H1 (cell line): ENCODE measurements at regions not wholly inside any gene's neighbourhood (a gene's known extent, or its start where the extent isn't known, plus 50 kb on each side); places are given as distances from the start of the nearest gene placed in this dataset.

Source experiments
- CTCF ChIA-PET: fragments of 300-600 bp; sonication (Branson Sonifier 250); formaldehyde crosslinking; loops from one replicate; lab custom pipeline; 2021; ENCODE audit not compliant: partially characterized antibody; lab: Charles Lee
- POLR2A ChIA-PET: fragments of 300-600 bp; sonication (Branson Sonifier 250); formaldehyde crosslinking; loops from one replicate; lab custom pipeline; 2021; ENCODE audit warnings: inconsistent platforms; ENCODE audit not compliant: partially characterized antibody; lab: Charles Lee
- DNase-seq, 2 experiments: peaks; one replicate each; pipeline versions ENCODE4 v3.0.0 to v3.0.0-alpha.2; 2010 to 2022; ENCODE audit warnings: low spot score in 2 of 2, low read depth in 1 of 2, mixed read lengths in 1 of 2
- FAIRE-seq: peaks from 2 replicates; lab custom pipeline; 2011; peaks lifted over from hg19 to GRCh38; lab: Jason Lieb, UNC
- H2AFZ ChIP-seq: 2 replicates; pipeline ENCODE4 v1.8.1; 2012; ENCODE audit warnings: low read length, inconsistent platforms
- H2AK5ac ChIP-seq: 2 replicates; pipeline ENCODE4 v1.6.1; 2013; ENCODE audit warnings: low read depth, low read length
- H2BK120ac ChIP-seq: replicated peaks from 2 replicates; pipeline ENCODE3; 2013; ENCODE audit warnings: low read depth, low read length, inconsistent platforms
- H2BK12ac ChIP-seq: 2 replicates; pipeline ENCODE4 v1.6.1; 2013; ENCODE audit warnings: low read depth, low read length
- H2BK15ac ChIP-seq: 2 replicates; pipeline ENCODE4 v1.6.1; 2013; ENCODE audit warnings: low read length
- H2BK20ac ChIP-seq: 2 replicates; pipeline ENCODE4 v1.6.1; 2013; ENCODE audit warnings: low read length
- H2BK5ac ChIP-seq: 2 replicates; pipeline ENCODE4 v1.6.1; 2013; ENCODE audit warnings: low read depth, low read length
- H3K14ac ChIP-seq: 2 replicates; pipeline ENCODE4 v1.6.1; 2013; ENCODE audit warnings: inconsistent platforms; ENCODE audit not compliant: insufficient read length
- H3K18ac ChIP-seq: 2 replicates; pipeline ENCODE4 v1.6.1; 2013; ENCODE audit warnings: low read length; ENCODE audit errors: extremely low read depth
- H3K23ac ChIP-seq: 2 replicates; pipeline ENCODE4 v1.6.1; 2013; ENCODE audit warnings: inconsistent platforms; ENCODE audit not compliant: insufficient read length
- H3K23me2 ChIP-seq: 2 replicates; pipeline ENCODE4 v1.6.1; 2013; ENCODE audit warnings: low read depth, low read length
- H3K27ac ChIP-seq: 2 replicates; pipeline ENCODE4 v1.6.1; 2011; ENCODE audit warnings: low read depth, low read length, inconsistent platforms
- H3K27me3 ChIP-seq, 4 experiments: replicated peaks in 1 of 4; 1 replicate in 1 of 4; 2 replicates in 3 of 4; pipeline versions ENCODE4 v1.6.1 to v1.8.1; 2011 to 2013; ENCODE audit warnings: low read length in 3 of 4, mild to moderate bottlenecking in 3 of 4, inconsistent platforms in 2 of 4, mixed read lengths in 2 of 4, moderate library complexity in 1 of 4; ENCODE audit not compliant: control insufficient read depth in 3 of 4, insufficient read depth in 3 of 4; ENCODE audit errors: extremely low read depth in 1 of 4
- H3K36me3 ChIP-seq, 4 experiments: 2 replicates each; pipeline versions ENCODE4 v1.6.1 to v1.8.1; 2011 to 2013; ENCODE audit warnings: mild to moderate bottlenecking in 4 of 4, low read length in 3 of 4, moderate library complexity in 2 of 4, control low read depth in 1 of 4, inconsistent platforms in 1 of 4; ENCODE audit not compliant: insufficient read depth in 4 of 4, control insufficient read depth in 2 of 4
- H3K4ac ChIP-seq: replicated peaks from 2 replicates; pipeline ENCODE3; 2013; ENCODE audit warnings: low read length, low read depth, mixed read lengths, inconsistent platforms; ENCODE audit not compliant: insufficient read length
- H3K4me1 ChIP-seq, 4 experiments: replicated peaks in 1 of 4; 1 replicate in 1 of 4; 2 replicates in 3 of 4; pipeline versions ENCODE4 v1.6.1 to v1.8.1; 2011 to 2013; ENCODE audit warnings: low read length in 3 of 4, inconsistent platforms in 2 of 4, mixed read lengths in 1 of 4; ENCODE audit not compliant: insufficient read depth in 4 of 4, control insufficient read depth in 3 of 4
- H3K4me2 ChIP-seq, 2 experiments: 2 replicates each; pipeline versions ENCODE4 v1.6.1 to v1.8.1; 2011 to 2013; ENCODE audit warnings: low read depth in 2 of 2, low read length in 2 of 2, control low read depth in 1 of 2, inconsistent platforms in 1 of 2, mild to moderate bottlenecking in 1 of 2; ENCODE audit not compliant: insufficient read depth in 1 of 2
- H3K4me3 ChIP-seq, 4 experiments: fragments of 200-600, 300-600 bp in 1 of 4; sonication (generic), shearing (Covaris generic), sonication (Bioruptor Twin) in 1 of 4; 2 replicates each; pipeline versions ENCODE4 v1.5.1 to v1.8.1; 2011 to 2016; ENCODE audit warnings: low read length in 4 of 4, low read depth in 3 of 4, control low read depth in 2 of 4, inconsistent platforms in 2 of 4, mild to moderate bottlenecking in 2 of 4, mixed read lengths in 1 of 4, moderate library complexity in 1 of 4; ENCODE audit not compliant: insufficient read depth in 2 of 4; ENCODE audit errors: extremely low read depth in 1 of 4
- H3K56ac ChIP-seq: replicated peaks from 2 replicates; pipeline ENCODE3; 2013; ENCODE audit warnings: low read depth, mild to moderate bottlenecking, mixed read lengths, low read length, inconsistent platforms; ENCODE audit not compliant: insufficient read length
- H3K79me1 ChIP-seq: 2 replicates; pipeline ENCODE4 v1.6.1; 2013; ENCODE audit warnings: low read depth, low read length, control low read depth
- H3K79me2 ChIP-seq, 2 experiments: 2 replicates each; pipeline versions ENCODE4 v1.6.1 to v1.8.1; 2012 to 2013; ENCODE audit warnings: low read length in 2 of 2, mild to moderate bottlenecking in 2 of 2, inconsistent platforms in 1 of 2; ENCODE audit not compliant: insufficient read depth in 2 of 2, control insufficient read depth in 1 of 2
- H3K9ac ChIP-seq, 4 experiments: replicated peaks in 1 of 4; 1 replicate in 1 of 4; 2 replicates in 3 of 4; pipeline versions ENCODE4 v1.6.1 to v1.8.1; 2011 to 2013; ENCODE audit warnings: low read depth in 3 of 4, low read length in 3 of 4, control low read depth in 2 of 4, mild to moderate bottlenecking in 2 of 4, moderate library complexity in 2 of 4, inconsistent platforms in 1 of 4; ENCODE audit errors: extremely low read depth in 1 of 4
- H3K9me3 ChIP-seq, 2 experiments: 2 replicates each; pipeline versions ENCODE4 v1.6.1 to v1.8.1; 2012 to 2013; ENCODE audit warnings: mild to moderate bottlenecking in 2 of 2, moderate library complexity in 2 of 2, control low read depth in 1 of 2, inconsistent platforms in 1 of 2, low read depth in 1 of 2, low read length in 1 of 2, mixed read lengths in 1 of 2; ENCODE audit not compliant: insufficient read depth in 2 of 2
- H4K20me1 ChIP-seq, 2 experiments: replicated peaks in 1 of 2; 2 replicates each; pipeline versions ENCODE3 to v1.8.1; 2011 to 2013; ENCODE audit warnings: inconsistent platforms in 2 of 2, low read length in 2 of 2, mild to moderate bottlenecking in 1 of 2; ENCODE audit not compliant: insufficient read depth in 2 of 2, control insufficient read depth in 1 of 2
- H4K5ac ChIP-seq: 2 replicates; pipeline ENCODE4 v1.6.1; 2013; ENCODE audit warnings: low read length, low read depth, mixed read lengths, inconsistent platforms; ENCODE audit not compliant: insufficient read length
- H4K8ac ChIP-seq: 2 replicates; pipeline ENCODE4 v1.8.0; 2013; ENCODE audit warnings: mild to moderate bottlenecking, moderate library complexity, low read length, inconsistent platforms; ENCODE audit not compliant: insufficient read depth; ENCODE audit errors: extremely low read depth
- H4K91ac ChIP-seq: replicated peaks from 2 replicates; pipeline ENCODE3; 2013; ENCODE audit warnings: low read length, mixed read lengths, inconsistent platforms; ENCODE audit not compliant: insufficient read length
- CHD2 ChIP-seq: IDR thresholded peaks from 2 replicates; pipeline ENCODE4 v1.6.1; 2012; ENCODE audit warnings: low read length, improper control_type of control experiment
- EP300 ChIP-seq, 2 experiments: IDR thresholded peaks; 1 replicate in 1 of 2; 2 replicates in 1 of 2; pipeline ENCODE4 v1.6.1; 2011 to 2012; ENCODE audit warnings: low read depth in 2 of 2, low read length in 2 of 2, mild to moderate bottlenecking in 2 of 2, borderline replicate concordance in 1 of 2, inconsistent platforms in 1 of 2, moderate library complexity in 1 of 2
- JUND ChIP-seq: IDR thresholded peaks from 2 replicates; pipeline ENCODE4 v1.6.1; 2011; ENCODE audit warnings: mild to moderate bottlenecking, improper control_type of control experiment, low read length
- RBBP5 ChIP-seq: IDR thresholded peaks from 2 replicates; pipeline ENCODE4 v1.7.1; 2012; ENCODE audit warnings: low read depth, mild to moderate bottlenecking, inconsistent platforms, low read length, moderate library complexity, borderline replicate concordance
- RNF2 ChIP-seq: fragments of 200-900, 300-1000 bp; sonication (generic); IDR thresholded peaks from 2 replicates; pipeline ENCODE4 v1.7.1; 2016; ENCODE audit warnings: borderline replicate concordance, low read depth, mild to moderate bottlenecking, antibody characterized with exemption, low read length; ENCODE audit not compliant: poor library complexity, severe bottlenecking; ENCODE audit errors: missing control alignments
- SAP30 ChIP-seq: fragments of 300-600 bp; sonication (generic); IDR thresholded peaks from 2 replicates; pipeline ENCODE4 v1.7.1; 2012; ENCODE audit warnings: low read length, moderate library complexity, mild to moderate bottlenecking, inconsistent platforms; ENCODE audit not compliant: insufficient read depth, insufficient replicate concordance
- SIRT6 ChIP-seq: IDR thresholded peaks from one replicate; pipeline ENCODE4 v1.7.1; 2012; ENCODE audit warnings: low read length, inconsistent platforms
- TBP ChIP-seq: IDR thresholded peaks from 2 replicates; pipeline ENCODE4 v1.6.1; 2011; ENCODE audit warnings: low read depth, low read length, improper control_type of control experiment
- WGBS, 2 experiments: shearing (Covaris generic) in 1 of 2; methylation state at CpG; one replicate each; pipeline versions ENCODE4 v1.1.6 to v1.1.7; 2013 to 2015; ENCODE audit warnings: low lambda C conversion rate in 2 of 2, mixed read lengths in 2 of 2, inconsistent platforms in 1 of 2, low coverage in 1 of 2, missing lambda C conversion rate in 1 of 2; ENCODE audit not compliant: insufficient replicate concordance in 2 of 2, insufficient coverage in 1 of 2, insufficient read length in 1 of 2; ENCODE audit errors: extremely low coverage in 1 of 2, missing lambda C conversion rate in 1 of 2; 5-methylcytosine and 5-hydroxymethylcytosine counted together

GRCh38 chr3:33947272-33948195 is 149.1 kb downstream of the PDCD6IP start:
- no peaks in the 10 kb centered on the region for H3K23me2 ChIP-seq
- no peak overlapping the region for H3K27ac ChIP-seq
- H4K8ac ChIP-seq: no peak overlapping the region
- H3K23ac ChIP-seq: no peak overlapping the region
- H3K4me3 ChIP-seq: no peak overlapping the region
- H3K4me1 ChIP-seq: no peaks in the 10 kb centered on the region
- no peak overlapping the region for H3K4ac ChIP-seq
- H2AK5ac ChIP-seq: no peak overlapping the region
- no peak overlapping the region for H2BK15ac ChIP-seq
- no peak overlapping the region for H3K56ac ChIP-seq
- no peaks in the 10 kb centered on the region for H4K20me1 ChIP-seq
- ChIA-PET CTCF (interaction anchor here (0.7 to 1.7 kb wide), 6 partner anchors 8 to 129 kb away, joined by 3 to 7 read pairs (median 3); no protein-coding TSS in a partner anchor), POLR2A (no interaction called here)
- H2BK20ac ChIP-seq: no peak overlapping the region
- no peak overlapping the region for H3K14ac ChIP-seq
- DNase-seq: no peak
- no peak overlapping the region for H4K91ac ChIP-seq
- no peaks in the 10 kb centered on the region for H3K27me3 ChIP-seq
- no peaks in the 10 kb centered on the region for H3K36me3 ChIP-seq
- TF ChIP-seq RNF2: no peak
- no peak for TF ChIP-seq JUND
- TF ChIP-seq CHD2: no peak
- TF ChIP-seq TBP: no peak
- no peak for TF ChIP-seq SAP30
- TF ChIP-seq SIRT6: no peak
- TF ChIP-seq RBBP5: no peak
- no peak for TF ChIP-seq EP300 (IDR thresholded peaks at IDR 0.05; ENCODE audit: borderline replicate concordance in 1 of 2, low read depth in 2 of 2, low read length in 2 of 2)
- no peak overlapping the region for H2BK5ac ChIP-seq
- no peak overlapping the region for H2BK120ac ChIP-seq
- no peaks in the 10 kb centered on the region for H3K79me1 ChIP-seq
- no peak overlapping the region for H3K18ac ChIP-seq
- no peak overlapping the region for H2AFZ ChIP-seq
- H3K4me2 ChIP-seq: no peak overlapping the region
- no peaks in the 10 kb centered on the region for H3K9me3 ChIP-seq
- H2BK12ac ChIP-seq: no peak overlapping the region
- H3K79me2 ChIP-seq: no peaks in the 10 kb centered on the region
- no peak overlapping the region for H4K5ac ChIP-seq
- H3K9ac ChIP-seq: no peak overlapping the region
- no peak for FAIRE-seq
- 83% methylated on average over 4 of the region's 4 CpGs; no CpG with 5 or more reads in 1 of the 2 experiments for WGBS, 2 experiments
